ENCODE measurements at regions not wholly inside any gene's neighbourhood (a gene's known extent, or its start where the extent isn't known, plus 50 kb on each side); places are given as distances from the start of the nearest gene placed in this dataset.

GRCh38 chr2:133674433-133675331, 106.4 kb upstream of the NCKAP5 start:
- ATAC-seq (replicated peaks in 1 of 4) (no peak), DNase-seq (no peak)
- Histone ChIP-seq H3K4me3 (ENCODE audit: control insufficient read depth in 1 of 2, extremely low read depth in 1 of 2, low read length in 1 of 2) (no peak overlapping the region), H3K9me3 (no peaks in the 10 kb centered on the region), H3K27ac (ENCODE audit: low read length) (no peak overlapping the region), H3K36me3 (ENCODE audit: control insufficient read depth in 2 of 2, extremely low read depth in 1 of 2, insufficient read depth in 1 of 2, low read length in 1 of 2) (no peaks in the 10 kb centered on the region), H3K4me1 (ENCODE audit: control insufficient read depth in 1 of 2, extremely low read depth in 1 of 2, insufficient read depth in 2 of 2, low read length in 2 of 2) (no peaks in the 10 kb centered on the region), H3K27me3 (replicated peaks in 1 of 2; ENCODE audit: control insufficient read depth in 2 of 2, extremely low read depth in 1 of 2, insufficient read depth in 2 of 2, low read length in 1 of 2) (peaks cover 3 to 4% of the 10 kb centered on the region in 2 experiments)
- Mint-ChIP-seq H3K27me3 (peaks cover 4% of the 10 kb centered on the region in 2 donors), H3K4me1 (no peaks in the 10 kb centered on the region), H3K27ac (no peak overlapping the region), H3K36me3 (no peaks in the 10 kb centered on the region), H3K9me3 (peaks cover 0 to 3% (median 0%) of the 10 kb centered on the region in 3 donors), H3K4me3 (no peak overlapping the region)
- ChIA-PET CTCF (no interaction called here), POLR2A (no interaction called here)
- WGBS (ENCODE audit: insufficient coverage): 15% methylated on average over 9 of the region's 21 CpGs

DNA sequence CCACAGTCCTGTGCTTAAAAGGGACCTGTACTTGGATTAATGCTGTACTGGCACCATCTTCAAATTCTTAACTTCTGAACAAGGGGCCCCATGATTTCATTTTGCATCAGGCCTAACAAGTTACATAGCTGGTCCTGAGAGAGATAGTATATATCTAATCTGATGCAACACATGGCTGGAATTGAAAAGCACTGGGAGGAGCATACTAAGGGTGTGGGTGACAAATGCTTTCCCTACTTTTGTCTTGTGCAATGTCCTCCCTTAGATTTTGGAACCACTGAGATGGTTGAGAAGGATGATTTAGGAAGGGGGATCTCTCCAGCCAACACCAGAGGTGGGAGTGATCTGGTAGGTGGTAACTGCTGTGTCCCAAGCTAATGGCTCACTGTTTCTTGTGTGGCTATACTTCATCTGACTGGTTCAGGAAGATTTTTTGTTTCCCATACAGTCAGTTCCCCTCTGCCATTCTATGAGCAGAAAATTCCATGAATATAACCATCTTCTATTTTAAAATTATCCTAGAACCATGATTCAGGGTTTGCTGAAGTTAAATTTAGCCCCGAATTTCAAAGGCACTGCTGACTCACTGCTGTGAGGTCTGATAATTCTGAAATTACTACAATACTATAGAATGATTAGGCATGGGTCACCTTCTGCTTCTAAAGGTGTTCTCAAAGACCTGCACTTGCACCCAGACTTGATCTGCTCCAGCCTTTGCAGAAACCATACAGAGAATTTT, 108.3 kb upstream of the NCKAP5 start:
- no peaks in the 10 kb centered on the region for H3K4me1 Mint-ChIP-seq
- H3K9me3 Mint-ChIP-seq: peaks cover 0 to 3% (median 0%) of the 10 kb centered on the region in 3 donors

GRCh38 chr2:133680343-133681049, 112.2 kb upstream of the NCKAP5 start:
- no peak for DNase-seq
- H3K36me3 ChIP-seq (ENCODE audit: control insufficient read depth in 2 of 2, extremely low read depth in 1 of 2, insufficient read depth in 1 of 2, low read length in 1 of 2): no peaks in the 10 kb centered on the region
- peaks cover 2% of the 10 kb centered on the region in 2 donors for H3K27me3 Mint-ChIP-seq
- H3K4me3 Mint-ChIP-seq: no peak overlapping the region
- WGBS (ENCODE audit: insufficient coverage): no CpG with 5 or more reads among the region's 2 CpGs
- peaks cover 0 to 3% (median 0%) of the 10 kb centered on the region in 3 donors for H3K9me3 Mint-ChIP-seq
- H3K27me3 ChIP-seq (replicated peaks in 1 of 2; ENCODE audit: control insufficient read depth in 2 of 2, extremely low read depth in 1 of 2, insufficient read depth in 2 of 2, low read length in 1 of 2): no peaks in the 10 kb centered on the region
- ChIA-PET CTCF (no interaction called here), POLR2A (no interaction called here)
- H3K4me1 ChIP-seq (ENCODE audit: control insufficient read depth in 1 of 2, extremely low read depth in 1 of 2, insufficient read depth in 2 of 2, low read length in 2 of 2): no peaks in the 10 kb centered on the region
- no peak for ATAC-seq (replicated peaks in 1 of 4)
- no peak overlapping the region for H3K4me3 ChIP-seq (ENCODE audit: control insufficient read depth in 1 of 2, extremely low read depth in 1 of 2, low read length in 1 of 2)
- H3K4me1 Mint-ChIP-seq: no peaks in the 10 kb centered on the region
- no peak overlapping the region for H3K27ac ChIP-seq (ENCODE audit: low read length)
- no peaks in the 10 kb centered on the region for H3K9me3 ChIP-seq
- H3K36me3 Mint-ChIP-seq: no peaks in the 10 kb centered on the region
- H3K27ac Mint-ChIP-seq: no peak overlapping the region

More for the DNA sequence above, 108.3 kb upstream of the NCKAP5 start:
- ChIA-PET POLR2A (no interaction called here), CTCF (no interaction called here)
- Mint-ChIP-seq H3K27ac (no peak overlapping the region), H3K36me3 (no peaks in the 10 kb centered on the region), H3K4me3 (no peak overlapping the region), H3K27me3 (peaks cover 4% of the 10 kb centered on the region in 2 donors)
- no peak overlapping the region for H3K4me3 ChIP-seq (ENCODE audit: control insufficient read depth in 1 of 2, extremely low read depth in 1 of 2, low read length in 1 of 2)
- no peaks in the 10 kb centered on the region for H3K9me3 ChIP-seq
- H3K27ac ChIP-seq (ENCODE audit: low read length): no peak overlapping the region
- H3K36me3 ChIP-seq (ENCODE audit: control insufficient read depth in 2 of 2, extremely low read depth in 1 of 2, insufficient read depth in 1 of 2, low read length in 1 of 2): no peaks in the 10 kb centered on the region
- DNase-seq: no peak
- no peaks in the 10 kb centered on the region for H3K4me1 ChIP-seq (ENCODE audit: control insufficient read depth in 1 of 2, extremely low read depth in 1 of 2, insufficient read depth in 2 of 2, low read length in 2 of 2)
- ATAC-seq (replicated peaks in 1 of 4): no peak
- H3K27me3 ChIP-seq (replicated peaks in 1 of 2; ENCODE audit: control insufficient read depth in 2 of 2, extremely low read depth in 1 of 2, insufficient read depth in 2 of 2, low read length in 1 of 2): peaks cover 3 to 4% of the 10 kb centered on the region in 2 experiments
- no CpG with 5 or more reads among the region's 1 CpG for WGBS (ENCODE audit: insufficient coverage)

DNA sequence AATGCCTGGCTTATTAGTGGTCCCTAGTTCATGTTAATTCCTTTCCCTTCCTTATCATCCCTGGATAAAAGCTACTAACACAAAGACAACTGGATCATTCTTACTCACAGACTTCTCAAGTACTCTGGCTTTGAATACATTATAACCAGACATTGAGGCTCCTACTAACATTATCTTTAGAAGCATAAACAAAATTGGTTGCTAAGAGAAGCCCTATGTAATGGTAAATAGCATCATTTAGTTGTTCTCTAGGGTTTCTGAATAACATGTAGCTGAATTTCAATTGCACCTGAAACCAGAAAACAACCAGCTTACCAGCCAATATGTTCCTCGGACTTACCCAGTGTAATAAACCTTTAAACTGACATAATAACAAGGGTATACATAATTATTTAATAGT, 114.1 kb upstream of the NCKAP5 start:
- CTCF ChIA-PET: no interaction called here

DNA sequence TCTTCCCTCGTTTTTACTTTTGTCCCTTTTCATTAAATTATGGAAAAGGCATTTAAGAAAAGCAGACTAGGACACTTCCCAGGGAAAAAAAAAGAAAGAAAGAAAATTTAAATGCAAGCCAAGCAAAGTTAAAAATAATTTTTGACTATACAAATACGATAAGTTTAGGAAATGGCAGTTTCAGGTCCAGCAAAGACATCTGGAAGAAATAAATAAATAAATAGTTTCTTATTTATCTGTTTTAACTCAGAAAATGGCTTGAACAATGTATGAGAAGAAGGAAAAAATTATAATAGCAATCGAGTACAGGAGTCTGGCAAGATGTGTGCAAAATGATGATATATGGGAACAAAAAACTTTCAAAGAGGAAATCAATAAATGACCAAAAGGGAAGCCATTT, 114.6 kb upstream of the NCKAP5 start:
- POLR2A ChIA-PET: no interaction called here
- Histone ChIP-seq H3K36me3 (ENCODE audit: control insufficient read depth in 2 of 2, extremely low read depth in 1 of 2, insufficient read depth in 1 of 2, low read length in 1 of 2) (no peaks in the 10 kb centered on the region), H3K4me1 (ENCODE audit: control insufficient read depth in 1 of 2, extremely low read depth in 1 of 2, insufficient read depth in 2 of 2, low read length in 2 of 2) (no peaks in the 10 kb centered on the region), H3K27ac (ENCODE audit: low read length) (no peak overlapping the region), H3K4me3 (ENCODE audit: control insufficient read depth in 1 of 2, extremely low read depth in 1 of 2, low read length in 1 of 2) (no peak overlapping the region), H3K9me3 (no peaks in the 10 kb centered on the region), H3K27me3 (replicated peaks in 1 of 2; ENCODE audit: control insufficient read depth in 2 of 2, extremely low read depth in 1 of 2, insufficient read depth in 2 of 2, low read length in 1 of 2) (no peaks in the 10 kb centered on the region)
- DNase-seq (no peak), ATAC-seq (replicated peaks in 1 of 4) (no peak)
- H3K4me1 Mint-ChIP-seq: no peaks in the 10 kb centered on the region
- no peak overlapping the region for H3K27ac Mint-ChIP-seq
- no peak overlapping the region for H3K4me3 Mint-ChIP-seq
- H3K27me3 Mint-ChIP-seq: peaks cover 0 to 4% of the 10 kb centered on the region in 2 donors
- H3K36me3 Mint-ChIP-seq: no peaks in the 10 kb centered on the region
- CTCF ChIA-PET: no interaction called here
- peaks cover 0 to 3% (median 0%) of the 10 kb centered on the region in 3 donors for H3K9me3 Mint-ChIP-seq
- no CpG with 5 or more reads among the region's 3 CpGs for WGBS (ENCODE audit: insufficient coverage)

More for the DNA sequence above, 114.1 kb upstream of the NCKAP5 start:
- Mint-ChIP-seq H3K4me3 (no peak overlapping the region), H3K4me1 (no peaks in the 10 kb centered on the region), H3K36me3 (no peaks in the 10 kb centered on the region), H3K9me3 (peaks cover 0 to 3% (median 0%) of the 10 kb centered on the region in 3 donors), H3K27me3 (no peaks in the 10 kb centered on the region), H3K27ac (no peak overlapping the region)
- no peak overlapping the region for H3K27ac ChIP-seq (ENCODE audit: low read length)
- H3K36me3 ChIP-seq (ENCODE audit: control insufficient read depth in 2 of 2, extremely low read depth in 1 of 2, insufficient read depth in 1 of 2, low read length in 1 of 2): no peaks in the 10 kb centered on the region
- no peak overlapping the region for H3K4me3 ChIP-seq (ENCODE audit: control insufficient read depth in 1 of 2, extremely low read depth in 1 of 2, low read length in 1 of 2)
- no peak for DNase-seq
- no peaks in the 10 kb centered on the region for H3K27me3 ChIP-seq (replicated peaks in 1 of 2; ENCODE audit: control insufficient read depth in 2 of 2, extremely low read depth in 1 of 2, insufficient read depth in 2 of 2, low read length in 1 of 2)
- no peaks in the 10 kb centered on the region for H3K9me3 ChIP-seq
- ATAC-seq (replicated peaks in 1 of 4): no peak
- H3K4me1 ChIP-seq (ENCODE audit: control insufficient read depth in 1 of 2, extremely low read depth in 1 of 2, insufficient read depth in 2 of 2, low read length in 2 of 2): no peaks in the 10 kb centered on the region
- POLR2A ChIA-PET: no interaction called here
- no CpG with 5 or more reads among the region's 1 CpG for WGBS (ENCODE audit: insufficient coverage)

- peaks cover 0 to 4% of the 10 kb centered on the region in 2 donors for H3K27me3 Mint-ChIP-seq
- DNase-seq (no peak), ATAC-seq (replicated peaks in 1 of 4) (no peak)
- no peaks in the 10 kb centered on the region for H3K4me1 Mint-ChIP-seq
- H3K36me3 Mint-ChIP-seq: no peaks in the 10 kb centered on the region
- no peak overlapping the region for H3K4me3 ChIP-seq (ENCODE audit: control insufficient read depth in 1 of 2, extremely low read depth in 1 of 2, low read length in 1 of 2)
- ChIA-PET POLR2A (no interaction called here), CTCF (no interaction called here)
- no peaks in the 10 kb centered on the region for H3K4me1 ChIP-seq (ENCODE audit: control insufficient read depth in 1 of 2, extremely low read depth in 1 of 2, insufficient read depth in 2 of 2, low read length in 2 of 2)
- no peak overlapping the region for H3K27ac Mint-ChIP-seq
- no peaks in the 10 kb centered on the region for H3K9me3 Mint-ChIP-seq
- H3K9me3 ChIP-seq: no peaks in the 10 kb centered on the region
- no peak overlapping the region for H3K4me3 Mint-ChIP-seq
- H3K27ac ChIP-seq (ENCODE audit: low read length): no peak overlapping the region
- no peaks in the 10 kb centered on the region for H3K27me3 ChIP-seq (replicated peaks in 1 of 2; ENCODE audit: control insufficient read depth in 2 of 2, extremely low read depth in 1 of 2, insufficient read depth in 2 of 2, low read length in 1 of 2)
- WGBS (ENCODE audit: insufficient coverage): no CpG with 5 or more reads among the region's 2 CpGs
- no peaks in the 10 kb centered on the region for H3K36me3 ChIP-seq (ENCODE audit: control insufficient read depth in 2 of 2, extremely low read depth in 1 of 2, insufficient read depth in 1 of 2, low read length in 1 of 2)
These were observed 117.5 kb upstream of the NCKAP5 start for GRCh38 chr2:133685636-133686215.

All from T-cell (primary cell).